GM19238 (cell line): ENCODE measurements at regions not wholly inside any gene's neighbourhood (a gene's known extent, or its start where the extent isn't known, plus 50 kb on each side); places are given as distances from the start of the nearest gene placed in this dataset.

Experiments used
- DNase-seq: peaks from one replicate; pipeline ENCODE4 v3.0.0; 2011; ENCODE audit warnings: low spot score; ENCODE audit not compliant: insufficient read length

- no peak for DNase-seq
These were observed 264.7 kb downstream of the BUD13 start for GRCh38 chr11:116507849-116508695.

- DNase-seq = no peak
These were observed 265.8 kb downstream of the BUD13 start for GRCh38 chr11:116507016-116507415.

- DNase-seq = no peak
These were observed 266.4 kb downstream of the BUD13 start for GRCh38 chr11:116506263-116506825.

- DNase-seq = no peak
These were observed 267.2 kb downstream of the BUD13 start for GRCh38 chr11:116505298-116506262.

GRCh38 chr11:116504541-116505297 lies 268.1 kb downstream of the BUD13 start:
- DNase-seq = no peak

GRCh38 chr11:116503216-116504160 lies 269.3 kb downstream of the BUD13 start:
- no peak for DNase-seq

GRCh38 chr11:116502641-116503061 lies 270.1 kb downstream of the BUD13 start:
- DNase-seq = no peak

- DNase-seq = no peak
These were observed 271.1 kb downstream of the BUD13 start for GRCh38 chr11:116501728-116502127.

- DNase-seq = no peak
These were observed 271.7 kb downstream of the BUD13 start for GRCh38 chr11:116500947-116501602.

GRCh38 chr11:116500026-116500946 lies 272.5 kb downstream of the BUD13 start:
- no peak for DNase-seq

GRCh38 chr11:116499396-116500003 lies 273.3 kb downstream of the BUD13 start:
- DNase-seq = peak; percentile 48

- no peak for DNase-seq
These were observed 274.6 kb downstream of the BUD13 start for GRCh38 chr11:116498161-116498560.

GRCh38 chr11:116492600-116492999 lies 280.2 kb downstream of the BUD13 start:
- no peak for DNase-seq

GRCh38 chr11:116488836-116489389 lies 283.9 kb downstream of the BUD13 start:
- DNase-seq = no peak

GRCh38 chr11:116485425-116485824 lies 287.4 kb downstream of the BUD13 start:
- no peak for DNase-seq

- DNase-seq = no peak
These were observed 290.1 kb downstream of the BUD13 start for GRCh38 chr11:116482716-116483115.

GRCh38 chr11:116481126-116481675 lies 291.6 kb downstream of the BUD13 start:
- no peak for DNase-seq
